ENCODE measurements at regions not wholly inside any gene's neighbourhood (a gene's known extent, or its start where the extent isn't known, plus 50 kb on each side); places are given as distances from the start of the nearest gene placed in this dataset.

- H3K9me3 Mint-ChIP-seq, result peaks cover 6% of the 10 kb centered on the region
- H3K27me3 Mint-ChIP-seq (ENCODE audit: low read depth), result no peaks in the 10 kb centered on the region
- H3K36me3 Mint-ChIP-seq (ENCODE audit: insufficient read depth), result no peaks in the 10 kb centered on the region
- ATAC-seq, result no peak
- no peak for DNase-seq
- H3K4me1 Mint-ChIP-seq (ENCODE audit: low read depth), result no peaks in the 10 kb centered on the region
- no peak overlapping the region for H3K4me3 Mint-ChIP-seq
Measured at GRCh38 chr9:106596984-106597383, 266.0 kb upstream of the ZNF462 start.

DNA sequence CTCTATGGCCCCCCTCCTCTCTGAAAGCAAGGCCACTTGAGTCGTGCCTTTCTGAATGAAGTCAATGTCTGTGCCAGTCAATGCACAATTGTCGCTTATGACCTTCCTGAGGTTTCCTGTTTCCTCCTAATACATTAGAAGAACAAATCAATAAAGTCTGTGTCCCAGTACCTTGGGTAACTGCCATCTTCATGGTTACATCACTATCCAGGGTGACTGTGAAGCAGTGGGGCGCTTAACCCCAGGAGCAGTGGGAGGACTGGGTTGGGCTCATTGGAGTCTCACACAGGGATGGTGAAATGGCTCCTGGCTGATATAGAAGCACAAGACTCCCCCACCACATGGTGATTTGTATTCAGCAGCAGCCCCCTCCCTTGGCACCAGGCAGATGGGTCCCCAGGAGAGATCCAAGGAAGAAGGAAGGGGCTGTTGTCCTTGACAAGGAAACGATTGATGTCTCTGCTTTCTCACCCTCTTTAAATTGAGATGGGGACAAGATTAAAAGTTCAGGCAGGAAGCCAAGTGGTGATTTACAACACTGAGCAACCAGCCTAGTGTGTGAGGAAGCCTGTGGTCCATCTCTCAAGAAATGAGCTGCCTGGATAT is 261.9 kb upstream of the ZNF462 start:
- DNase-seq, result no peak
- Mint-ChIP-seq H3K4me1 (ENCODE audit: low read depth) (no peaks in the 10 kb centered on the region), H3K36me3 (ENCODE audit: insufficient read depth) (no peaks in the 10 kb centered on the region), H3K27me3 (ENCODE audit: low read depth) (no peaks in the 10 kb centered on the region), H3K4me3 (no peak overlapping the region), H3K9me3 (peaks cover 5% of the 10 kb centered on the region)
- ATAC-seq, result no peak

DNA sequence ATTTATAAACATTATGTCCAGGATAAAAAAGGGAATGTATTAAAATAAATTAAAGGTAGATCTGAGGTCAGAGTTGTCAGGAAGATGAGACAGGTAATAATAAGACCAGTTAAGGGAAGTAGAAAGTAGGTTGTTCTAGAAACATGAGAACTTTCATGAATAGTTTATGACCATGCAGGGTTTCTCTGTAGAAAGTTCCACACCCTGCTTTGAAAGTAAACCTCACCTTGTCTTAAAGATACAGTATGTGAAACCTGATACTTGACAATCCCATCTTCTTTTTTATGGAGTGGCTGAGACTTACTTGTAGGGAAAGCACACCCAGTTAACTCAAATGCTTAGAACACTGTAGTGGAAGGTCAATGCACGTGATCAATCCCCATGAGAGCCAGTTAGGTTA is 260.6 kb upstream of the ZNF462 start:
- DNase-seq, result no peak
- H3K4me3 Mint-ChIP-seq, result no peak overlapping the region

DNA sequence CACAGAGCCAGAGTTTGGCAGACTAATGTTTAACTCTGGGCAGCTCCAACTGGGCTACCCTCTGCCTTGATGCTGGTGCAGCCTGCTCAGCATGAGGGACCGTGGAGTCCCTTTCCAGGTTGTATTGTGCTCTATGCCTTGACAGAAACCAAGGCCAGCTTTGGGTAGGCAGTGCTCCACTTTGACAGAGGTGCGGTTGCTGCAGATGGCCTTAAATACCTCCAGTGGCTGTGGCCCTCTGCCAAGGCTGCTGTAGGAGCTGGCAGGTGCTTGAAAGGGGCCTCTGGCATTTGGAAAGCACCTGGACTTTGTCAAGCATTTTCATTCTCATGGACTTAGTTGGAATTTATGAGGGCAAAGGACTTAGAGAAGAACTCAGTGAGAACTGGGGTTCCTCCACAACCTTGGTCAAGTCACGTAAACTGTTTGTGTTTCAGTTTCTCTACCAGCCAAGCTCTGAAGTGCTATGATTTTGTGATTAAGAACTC is 249.7 kb upstream of the ZNF462 start:
- ATAC-seq (no peak), DNase-seq (no peak)
- H3K9me3 Mint-ChIP-seq, result peaks cover 9% of the 10 kb centered on the region
- H3K4me1 Mint-ChIP-seq (ENCODE audit: low read depth), result no peaks in the 10 kb centered on the region
- H3K27me3 Mint-ChIP-seq (ENCODE audit: low read depth), result no peaks in the 10 kb centered on the region
- H3K4me3 Mint-ChIP-seq, result no peak overlapping the region
- H3K36me3 Mint-ChIP-seq (ENCODE audit: insufficient read depth), result no peaks in the 10 kb centered on the region

More for the DNA sequence above, 260.6 kb upstream of the ZNF462 start:
- no peak for ATAC-seq
- Mint-ChIP-seq H3K9me3 (peaks cover 9% of the 10 kb centered on the region), H3K27me3 (ENCODE audit: low read depth) (no peaks in the 10 kb centered on the region), H3K36me3 (ENCODE audit: insufficient read depth) (no peaks in the 10 kb centered on the region), H3K4me1 (ENCODE audit: low read depth) (no peaks in the 10 kb centered on the region)

DNA sequence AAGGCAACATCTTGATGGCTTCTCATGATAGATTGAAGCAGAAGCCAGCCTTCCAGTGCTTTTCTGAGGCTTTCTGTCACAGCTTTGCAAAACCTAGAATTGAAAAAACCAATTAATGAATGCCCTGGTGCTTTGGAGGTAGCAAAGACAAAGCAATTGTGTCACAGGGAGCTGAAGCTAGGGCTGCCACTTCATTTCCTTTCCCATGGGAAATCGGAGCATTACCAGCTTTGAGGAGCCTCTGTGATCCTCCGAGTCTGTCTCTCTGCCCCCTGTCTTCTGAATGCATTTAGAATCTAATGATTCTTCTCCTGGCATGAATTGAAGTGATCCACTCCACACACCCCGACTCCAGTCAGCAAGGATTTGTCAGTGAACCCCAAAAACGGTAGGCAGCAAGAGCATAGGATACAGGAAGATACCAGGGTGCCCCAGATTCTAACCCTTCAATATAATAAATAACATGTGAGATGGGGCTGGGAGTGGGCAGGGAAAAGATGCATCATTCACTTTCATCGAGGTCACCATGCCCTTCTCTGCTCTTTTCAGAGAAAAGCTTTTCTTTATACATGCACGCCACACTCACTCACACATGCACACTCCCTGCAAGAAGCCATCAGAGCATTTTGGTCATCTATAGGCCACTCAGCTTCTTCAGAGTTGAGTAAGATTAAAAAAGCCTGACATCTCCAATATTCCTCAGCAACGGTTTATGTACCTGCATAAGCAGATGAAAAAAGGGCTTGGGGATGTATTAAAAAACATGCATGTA is 247.7 kb upstream of the ZNF462 start:
- ATAC-seq, result no peak
- DNase-seq, result no peak
- no peak overlapping the region for H3K4me3 Mint-ChIP-seq
- no peaks in the 10 kb centered on the region for H3K27me3 Mint-ChIP-seq (ENCODE audit: low read depth)
- peaks cover 9% of the 10 kb centered on the region for H3K9me3 Mint-ChIP-seq
- no peaks in the 10 kb centered on the region for H3K36me3 Mint-ChIP-seq (ENCODE audit: insufficient read depth)
- H3K4me1 Mint-ChIP-seq (ENCODE audit: low read depth), result no peaks in the 10 kb centered on the region

GRCh38 chr9:106616026-106616425 is 246.9 kb upstream of the ZNF462 start:
- no peaks in the 10 kb centered on the region for H3K36me3 Mint-ChIP-seq (ENCODE audit: insufficient read depth)
- no peaks in the 10 kb centered on the region for H3K27me3 Mint-ChIP-seq (ENCODE audit: low read depth)
- DNase-seq (no peak), ATAC-seq (no peak)
- no peak overlapping the region for H3K4me3 Mint-ChIP-seq
- peaks cover 9% of the 10 kb centered on the region for H3K9me3 Mint-ChIP-seq
- H3K4me1 Mint-ChIP-seq (ENCODE audit: low read depth), result no peaks in the 10 kb centered on the region

DNA sequence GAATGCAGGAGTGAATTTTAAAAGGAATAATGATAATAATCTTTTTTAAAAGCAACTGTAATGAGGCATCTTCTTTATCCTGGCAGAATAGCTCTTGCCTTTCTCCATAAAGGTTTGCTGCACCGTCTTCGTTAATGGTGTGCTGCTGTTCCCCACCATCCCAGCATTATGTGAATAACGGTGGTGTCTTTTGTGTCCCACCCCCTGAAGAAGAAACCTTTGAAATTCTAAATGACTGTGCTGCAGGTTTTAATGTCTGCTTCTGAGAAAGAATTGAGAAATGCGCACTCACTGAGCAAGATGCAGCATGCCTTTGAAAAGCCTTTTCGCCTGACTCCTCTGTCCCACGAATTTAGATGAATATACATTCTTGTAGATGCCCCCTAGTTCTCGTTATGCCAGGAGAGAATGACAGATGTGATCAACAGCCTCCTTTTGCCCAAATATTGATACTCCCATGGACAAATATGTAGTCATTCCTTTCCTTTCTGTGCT is 246.1 kb upstream of the ZNF462 start:
- H3K4me1 Mint-ChIP-seq (ENCODE audit: low read depth), result no peaks in the 10 kb centered on the region
- H3K4me3 Mint-ChIP-seq, result no peak overlapping the region
- no peak for ATAC-seq
- no peak for DNase-seq
- no peaks in the 10 kb centered on the region for H3K27me3 Mint-ChIP-seq (ENCODE audit: low read depth)
- no peaks in the 10 kb centered on the region for H3K36me3 Mint-ChIP-seq (ENCODE audit: insufficient read depth)
- peaks cover 3% of the 10 kb centered on the region for H3K9me3 Mint-ChIP-seq

DNA sequence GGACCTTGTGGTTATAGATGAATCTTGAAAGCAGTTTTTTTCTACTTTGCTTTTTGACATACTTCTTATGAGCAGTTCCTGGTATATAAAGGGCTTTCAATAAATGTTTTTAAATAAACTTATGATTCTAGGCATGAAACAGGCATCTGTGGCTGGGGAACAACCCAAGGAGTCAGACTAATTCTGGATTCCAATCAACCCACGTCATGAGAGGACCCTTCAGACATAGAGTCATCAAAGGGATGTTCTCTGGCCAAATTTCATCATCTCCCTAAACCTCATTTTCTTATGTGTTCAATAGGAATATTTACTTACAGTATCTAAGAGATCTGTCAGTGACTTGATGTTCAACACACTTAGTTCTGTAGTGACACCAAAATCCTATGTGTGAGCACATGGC is 243.8 kb upstream of the ZNF462 start:
- H3K4me1 Mint-ChIP-seq (ENCODE audit: low read depth), result no peaks in the 10 kb centered on the region
- no peak overlapping the region for H3K4me3 Mint-ChIP-seq
- peaks cover 3% of the 10 kb centered on the region for H3K9me3 Mint-ChIP-seq
- no peaks in the 10 kb centered on the region for H3K27me3 Mint-ChIP-seq (ENCODE audit: low read depth)
- DNase-seq, result no peak
- no peak for ATAC-seq
- H3K36me3 Mint-ChIP-seq (ENCODE audit: insufficient read depth), result no peaks in the 10 kb centered on the region

GRCh38 chr9:106620081-106620480 is 242.9 kb upstream of the ZNF462 start:
- no peak for ATAC-seq
- no peak for DNase-seq
- Mint-ChIP-seq H3K9me3 (peaks cover 3% of the 10 kb centered on the region), H3K36me3 (ENCODE audit: insufficient read depth) (no peaks in the 10 kb centered on the region), H3K27me3 (ENCODE audit: low read depth) (no peaks in the 10 kb centered on the region), H3K4me1 (ENCODE audit: low read depth) (no peaks in the 10 kb centered on the region), H3K4me3 (no peak overlapping the region)

GRCh38 chr9:106620866-106621265 is 242.1 kb upstream of the ZNF462 start:
- Mint-ChIP-seq H3K9me3 (peaks cover 3% of the 10 kb centered on the region), H3K4me3 (no peak overlapping the region), H3K27me3 (ENCODE audit: low read depth) (no peaks in the 10 kb centered on the region), H3K4me1 (ENCODE audit: low read depth) (no peaks in the 10 kb centered on the region), H3K36me3 (ENCODE audit: insufficient read depth) (no peaks in the 10 kb centered on the region)
- ATAC-seq, result no peak
- DNase-seq, result no peak

DNA sequence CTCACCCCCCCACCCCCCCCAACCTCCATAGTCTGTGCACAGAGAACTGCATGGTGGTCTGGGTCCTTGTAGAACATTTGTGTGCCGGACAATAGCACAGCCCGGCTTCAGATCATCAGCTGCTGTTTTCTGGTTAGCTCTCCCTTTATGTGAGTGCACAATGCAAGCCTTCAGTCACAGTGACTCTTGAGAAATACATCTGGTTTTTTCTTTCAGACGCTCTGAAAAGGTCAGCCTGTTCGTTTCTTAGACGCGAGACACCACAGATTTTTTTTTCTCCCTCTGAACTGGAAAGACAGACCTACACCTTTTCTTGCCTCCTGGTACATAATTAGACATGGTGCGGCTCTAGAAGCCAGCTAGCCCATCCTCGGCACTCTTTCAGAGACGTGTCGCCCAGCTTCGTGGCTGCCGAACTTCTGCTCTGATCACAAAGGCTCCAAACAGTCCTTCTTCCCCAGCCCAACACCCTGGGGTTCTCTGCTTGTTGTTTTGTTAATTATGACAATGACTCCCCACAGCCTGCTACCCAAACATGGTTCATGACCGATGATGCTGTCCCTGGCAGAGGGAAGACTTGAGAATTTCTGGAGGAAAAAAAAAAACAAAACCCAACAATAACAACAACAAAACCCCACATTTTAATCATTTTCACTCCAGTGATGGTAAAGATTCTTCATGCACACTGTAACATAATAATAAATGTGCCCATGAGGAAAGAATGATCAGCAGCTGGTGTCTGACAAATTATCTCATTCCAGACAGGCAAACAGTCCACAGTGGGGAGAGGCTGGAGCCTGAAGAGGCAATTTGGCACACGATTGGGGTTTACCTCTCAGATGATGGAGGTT is 241.4 kb upstream of the ZNF462 start:
- Mint-ChIP-seq H3K36me3 (ENCODE audit: insufficient read depth) (no peaks in the 10 kb centered on the region), H3K4me3 (no peak overlapping the region), H3K9me3 (peaks cover 3% of the 10 kb centered on the region), H3K4me1 (ENCODE audit: low read depth) (no peaks in the 10 kb centered on the region), H3K27me3 (ENCODE audit: low read depth) (no peaks in the 10 kb centered on the region)
- no peak for ATAC-seq
- no peak for DNase-seq

- DNase-seq, result no peak
- H3K9me3 Mint-ChIP-seq, result no peaks in the 10 kb centered on the region
- ATAC-seq, result no peak
- H3K27me3 Mint-ChIP-seq (ENCODE audit: low read depth), result no peaks in the 10 kb centered on the region
- H3K4me3 Mint-ChIP-seq, result no peak overlapping the region
- no peaks in the 10 kb centered on the region for H3K36me3 Mint-ChIP-seq (ENCODE audit: insufficient read depth)
- no peaks in the 10 kb centered on the region for H3K4me1 Mint-ChIP-seq (ENCODE audit: low read depth)
Measured at GRCh38 chr9:106622164-106622487, 240.8 kb upstream of the ZNF462 start.

DNA sequence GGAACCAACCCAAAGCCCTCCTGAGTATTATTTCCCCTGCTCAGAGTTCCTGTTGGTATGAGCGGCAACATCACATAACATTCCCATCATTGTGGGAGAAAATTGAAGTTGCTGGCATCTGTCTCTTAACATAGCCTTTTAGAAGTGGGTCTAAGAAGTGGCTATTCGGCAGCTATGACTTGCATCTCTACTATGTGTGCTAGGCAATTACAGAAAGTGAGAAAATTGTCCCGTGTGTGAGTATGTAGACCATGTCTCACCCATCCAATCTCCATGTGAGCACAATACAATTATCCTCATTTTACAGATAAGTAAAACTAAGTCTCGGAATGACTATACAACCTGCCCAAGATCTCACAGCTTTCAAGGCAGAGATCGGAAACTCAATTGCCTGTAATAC is 239.4 kb upstream of the ZNF462 start:
- H3K9me3 Mint-ChIP-seq, result no peaks in the 10 kb centered on the region
- no peaks in the 10 kb centered on the region for H3K27me3 Mint-ChIP-seq (ENCODE audit: low read depth)
- H3K4me3 Mint-ChIP-seq, result no peak overlapping the region
- ATAC-seq (no peak), DNase-seq (no peak)
- no peaks in the 10 kb centered on the region for H3K4me1 Mint-ChIP-seq (ENCODE audit: low read depth)
- H3K36me3 Mint-ChIP-seq (ENCODE audit: insufficient read depth), result no peaks in the 10 kb centered on the region

GRCh38 chr9:106625259-106625789 is 237.6 kb upstream of the ZNF462 start:
- Mint-ChIP-seq H3K36me3 (ENCODE audit: insufficient read depth) (no peaks in the 10 kb centered on the region), H3K4me3 (no peak overlapping the region), H3K9me3 (no peaks in the 10 kb centered on the region), H3K27me3 (ENCODE audit: low read depth) (no peaks in the 10 kb centered on the region), H3K4me1 (ENCODE audit: low read depth) (no peaks in the 10 kb centered on the region)
- DNase-seq, result no peak
- no peak for ATAC-seq
